GM21576 (cell line): ENCODE measurements at regions not wholly inside any gene's neighbourhood (a gene's known extent, or its start where the extent isn't known, plus 50 kb on each side); places are given as distances from the start of the nearest gene placed in this dataset.
"Not testable (repeated sequence)": the region's sequence is repeated elsewhere in the genome, so short reads cannot be mapped to it uniquely, and the experiment has no call there.

ENCODE experiments used
- ATAC-seq: cut with Tn5 transposase; IDR thresholded peaks from one replicate; pipeline ENCODE4 v1.9.1; 2021; ENCODE audit warnings: mild to moderate bottlenecking, moderate library complexity; ENCODE audit not compliant: unreplicated experiment

GRCh38 chr14:43755707-43756106, 751.4 kb downstream of the FSCB start:
- no peak for ATAC-seq

- ATAC-seq, result no peak
Observed at GRCh38 chr14:43754838-43755237, 752.2 kb downstream of the FSCB start.

- no peak for ATAC-seq
Observed at GRCh38 chr14:43745746-43746145, 761.3 kb downstream of the FSCB start.

- no peak for ATAC-seq
Observed at GRCh38 chr14:43735932-43736331, 771.2 kb downstream of the FSCB start.

GRCh38 chr14:43729143-43729542, 777.9 kb downstream of the FSCB start:
- no peak for ATAC-seq

GRCh38 chr14:43706900-43707299, 800.2 kb downstream of the FSCB start:
- no peak for ATAC-seq

GRCh38 chr14:43698561-43699284, 808.4 kb downstream of the FSCB start:
- ATAC-seq, result not testable (repeated sequence)

GRCh38 chr14:43697003-43697402, 810.1 kb downstream of the FSCB start:
- no peak for ATAC-seq

GRCh38 chr14:43692706-43693105, 814.4 kb downstream of the FSCB start:
- no peak for ATAC-seq

- ATAC-seq, result no peak
Observed at GRCh38 chr14:43687921-43688320, 819.2 kb downstream of the FSCB start.

- no peak for ATAC-seq
Observed at GRCh38 chr14:43677581-43677980, 829.5 kb downstream of the FSCB start.

- ATAC-seq, result no peak
Observed at GRCh38 chr14:43674273-43674672, 832.8 kb downstream of the FSCB start.

GRCh38 chr14:43671716-43672485, 835.2 kb downstream of the FSCB start:
- no peak for ATAC-seq

GRCh38 chr14:43669355-43669754, 837.7 kb downstream of the FSCB start:
- no peak for ATAC-seq

GRCh38 chr14:43665570-43666267, 841.4 kb downstream of the FSCB start:
- ATAC-seq, result no peak

- not testable (repeated sequence) for ATAC-seq
Observed at GRCh38 chr14:43655194-43655593, 851.9 kb downstream of the FSCB start.

GRCh38 chr14:43651896-43652295, 855.2 kb downstream of the FSCB start:
- no peak for ATAC-seq

GRCh38 chr14:43651185-43651787, 855.8 kb downstream of the FSCB start:
- no peak for ATAC-seq

- no peak for ATAC-seq
Observed at GRCh38 chr14:43649508-43649907, 857.6 kb downstream of the FSCB start.

- no peak for ATAC-seq
Observed at GRCh38 chr14:43647302-43647701, 859.8 kb downstream of the FSCB start.

GRCh38 chr14:43640718-43641267, 866.3 kb downstream of the FSCB start:
- ATAC-seq, result no peak
